ENCODE measurements at regions not wholly inside any gene's neighbourhood (a gene's known extent, or its start where the extent isn't known, plus 50 kb on each side); places are given as distances from the start of the nearest gene placed in this dataset.

DNA sequence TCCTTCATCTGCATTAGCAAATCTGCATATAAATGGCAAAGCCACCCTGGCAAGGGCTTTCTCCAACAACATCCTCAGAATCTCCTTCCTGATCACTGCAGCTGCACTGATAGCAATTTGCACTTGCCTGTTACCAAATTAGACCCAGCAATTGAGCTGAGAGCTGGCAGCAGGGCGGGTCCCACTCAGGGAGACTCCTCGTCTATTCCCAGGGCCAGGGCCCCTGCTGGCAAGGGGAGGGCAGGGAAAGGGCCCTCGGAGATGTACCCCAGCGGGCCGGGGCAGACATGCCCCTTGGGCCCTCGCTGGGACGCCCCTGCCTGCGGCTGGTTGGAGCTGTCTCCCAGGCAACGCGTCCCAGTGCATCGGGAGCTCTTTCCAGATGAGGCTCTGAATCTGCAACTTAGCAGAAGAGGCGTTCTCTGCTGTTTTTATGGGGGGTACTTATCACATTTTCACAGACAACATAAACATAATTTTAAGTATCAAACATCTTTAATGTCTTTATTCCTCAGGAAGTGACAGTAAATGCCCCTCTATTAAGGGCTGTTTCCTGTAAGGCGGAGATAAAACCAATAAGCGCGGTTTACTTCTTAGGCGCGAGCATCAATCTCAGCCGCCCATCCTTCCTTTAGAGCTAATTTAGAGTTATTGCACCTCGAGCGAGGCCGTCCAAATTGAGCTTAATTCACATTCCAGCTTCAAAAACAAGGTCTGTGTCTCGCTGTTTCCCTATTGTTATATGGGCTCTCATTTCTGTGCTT is 249.0 kb upstream of the PPP2R2D start:
- WGBS, 2 donors: 32 to 62% methylated on average over 15 to 22 of the region's 22 CpGs
- H3K27me3 ChIP-seq: no peaks in the 10 kb centered on the region
- no peak overlapping the region for H3K4me3 ChIP-seq
- H3K9me3 ChIP-seq: no peaks in the 10 kb centered on the region
- no peak for TF ChIP-seq POLR2A (IDR thresholded peaks at IDR 0.05)
- TF ChIP-seq, protein P1, sequence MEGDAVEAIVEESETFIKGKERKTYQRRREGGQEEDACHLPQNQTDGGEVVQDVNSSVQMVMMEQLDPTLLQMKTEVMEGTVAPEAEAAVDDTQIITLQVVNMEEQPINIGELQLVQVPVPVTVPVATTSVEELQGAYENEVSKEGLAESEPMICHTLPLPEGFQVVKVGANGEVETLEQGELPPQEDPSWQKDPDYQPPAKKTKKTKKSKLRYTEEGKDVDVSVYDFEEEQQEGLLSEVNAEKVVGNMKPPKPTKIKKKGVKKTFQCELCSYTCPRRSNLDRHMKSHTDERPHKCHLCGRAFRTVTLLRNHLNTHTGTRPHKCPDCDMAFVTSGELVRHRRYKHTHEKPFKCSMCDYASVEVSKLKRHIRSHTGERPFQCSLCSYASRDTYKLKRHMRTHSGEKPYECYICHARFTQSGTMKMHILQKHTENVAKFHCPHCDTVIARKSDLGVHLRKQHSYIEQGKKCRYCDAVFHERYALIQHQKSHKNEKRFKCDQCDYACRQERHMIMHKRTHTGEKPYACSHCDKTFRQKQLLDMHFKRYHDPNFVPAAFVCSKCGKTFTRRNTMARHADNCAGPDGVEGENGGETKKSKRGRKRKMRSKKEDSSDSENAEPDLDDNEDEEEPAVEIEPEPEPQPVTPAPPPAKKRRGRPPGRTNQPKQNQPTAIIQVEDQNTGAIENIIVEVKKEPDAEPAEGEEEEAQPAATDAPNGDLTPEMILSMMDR (IDR thresholded peaks at IDR 0.05): no peak
- no peaks in the 10 kb centered on the region for H3K36me3 ChIP-seq (replicated peaks in 1 of 2; ENCODE audit: insufficient read depth in 1 of 2, low read depth in 2 of 2)
- no peak overlapping the region for H3K27ac ChIP-seq
- ATAC-seq (no peak), DNase-seq (no peak)
- intact Hi-C loops (cut with DNase I): no loop called here
- no peaks in the 10 kb centered on the region for H3K4me1 ChIP-seq

DNA sequence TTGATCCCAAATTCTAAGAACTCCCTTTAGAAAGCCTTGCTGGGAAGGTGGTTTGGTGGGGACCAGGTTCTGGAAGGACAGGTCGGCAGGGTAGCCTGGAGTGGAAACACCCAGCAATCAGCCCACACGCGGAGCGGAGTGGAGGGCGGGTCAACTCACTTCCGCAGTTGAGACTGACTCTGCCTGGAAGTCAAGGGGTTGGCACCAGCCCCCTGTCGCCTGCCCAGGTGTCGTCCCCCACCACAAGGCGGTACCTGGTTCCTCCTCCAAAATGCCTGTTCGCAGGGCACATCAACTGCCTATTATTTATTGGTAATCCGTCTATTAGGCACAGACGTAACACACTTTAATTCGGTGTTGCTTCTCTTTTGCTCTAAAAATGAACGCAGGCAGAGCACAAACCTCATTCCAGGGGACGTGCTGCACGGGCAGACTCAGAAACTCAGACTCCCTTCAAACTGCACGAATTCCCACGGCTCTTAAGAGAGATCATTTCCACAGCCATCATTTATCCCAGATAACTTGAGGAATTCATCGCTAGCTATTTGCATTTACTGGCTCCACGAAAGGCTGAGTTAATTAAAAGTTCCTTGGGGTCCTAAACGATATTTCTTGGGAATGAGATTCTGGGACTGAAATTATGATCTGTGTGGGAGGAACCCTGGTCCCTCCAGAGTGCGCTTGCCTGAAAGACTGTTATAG is 248.2 kb upstream of the PPP2R2D start:
- Histone ChIP-seq H3K27ac (no peak overlapping the region), H3K9me3 (no peaks in the 10 kb centered on the region), H3K36me3 (replicated peaks in 1 of 2; ENCODE audit: insufficient read depth in 1 of 2, low read depth in 2 of 2) (no peaks in the 10 kb centered on the region), H3K27me3 (no peaks in the 10 kb centered on the region), H3K4me3 (no peak overlapping the region), H3K4me1 (no peaks in the 10 kb centered on the region)
- intact Hi-C loops (cut with DNase I): no loop called here
- ATAC-seq (no peak), DNase-seq (no peak)
- no peak for TF ChIP-seq POLR2A (IDR thresholded peaks at IDR 0.05)
- TF ChIP-seq, protein P1 (IDR thresholded peaks at IDR 0.05): no peak
- 31 to 62% methylated on average over 21 to 22 of the region's 22 CpGs for WGBS, 2 donors

DNA sequence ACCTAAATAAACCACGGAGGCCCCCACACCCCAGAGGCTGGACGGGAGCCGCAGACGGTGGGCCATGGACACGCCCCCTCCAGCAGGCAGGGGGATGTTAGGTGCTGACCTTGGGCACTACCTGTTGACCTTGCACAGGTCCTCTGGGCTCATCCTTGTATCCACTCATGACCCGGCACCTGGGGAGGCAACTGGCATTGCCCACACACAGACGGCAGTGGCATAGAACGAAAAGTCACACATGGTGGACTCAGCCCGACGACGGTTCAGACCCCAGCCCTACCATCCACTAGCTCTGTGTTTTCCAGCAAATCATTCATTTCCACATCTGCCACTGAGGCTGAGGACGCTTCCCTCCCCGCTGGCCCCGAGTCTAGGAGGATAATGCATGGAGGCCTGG is 247.7 kb upstream of the PPP2R2D start:
- Histone ChIP-seq H3K27ac (no peak overlapping the region), H3K4me1 (no peaks in the 10 kb centered on the region), H3K9me3 (no peaks in the 10 kb centered on the region), H3K4me3 (no peak overlapping the region), H3K36me3 (replicated peaks in 1 of 2; ENCODE audit: insufficient read depth in 1 of 2, low read depth in 2 of 2) (no peaks in the 10 kb centered on the region), H3K27me3 (no peaks in the 10 kb centered on the region)
- TF ChIP-seq, protein P1 (IDR thresholded peaks at IDR 0.05): no peak
- no peak for TF ChIP-seq POLR2A (IDR thresholded peaks at IDR 0.05)
- intact Hi-C loops (cut with DNase I): no loop called here
- ATAC-seq: no peak
- 59 to 81% methylated on average over 3 to 14 of the region's 14 CpGs for WGBS, 2 donors
- DNase-seq: no peak

DNA sequence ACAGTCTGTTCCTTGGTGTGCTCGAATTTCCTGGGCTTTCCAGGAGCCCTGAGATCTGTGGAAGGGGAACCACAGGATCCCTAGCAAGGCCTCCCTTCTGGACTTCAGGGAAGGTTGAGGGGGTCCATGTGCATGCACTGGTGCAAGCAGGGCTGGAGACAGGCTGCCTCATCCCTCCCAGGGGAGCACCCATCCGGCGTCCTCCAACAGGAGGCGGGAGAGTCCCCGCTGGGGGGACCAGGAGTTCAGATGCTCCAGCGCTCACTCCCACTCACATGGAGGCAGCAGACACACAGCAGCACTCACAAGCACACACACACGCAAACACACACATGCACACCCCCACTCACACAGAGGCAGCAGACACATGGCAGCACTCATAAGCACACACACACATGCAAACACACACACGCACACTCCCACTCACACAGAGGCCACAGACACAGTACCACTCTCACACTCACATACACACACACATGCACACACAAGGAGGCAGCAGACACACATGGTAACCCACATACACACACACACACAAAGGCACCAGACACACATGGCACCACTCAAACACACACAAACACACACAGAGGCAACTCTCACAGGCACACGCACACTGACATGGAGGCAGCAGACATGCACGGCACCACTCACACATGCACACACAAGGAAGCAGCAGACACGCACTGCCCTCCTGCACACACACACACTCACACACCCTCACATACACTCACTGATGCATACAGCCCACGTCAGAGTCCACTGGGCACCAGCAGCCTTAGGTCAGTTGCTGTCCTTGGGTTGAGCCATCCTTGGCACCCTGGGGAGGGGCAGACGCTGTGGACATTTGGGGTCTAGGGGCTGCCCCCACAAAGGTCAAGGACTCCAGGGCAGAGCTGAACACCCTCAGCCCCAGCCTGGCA is 247.0 kb upstream of the PPP2R2D start:
- no peak for TF ChIP-seq POLR2A (IDR thresholded peaks at IDR 0.05)
- TF ChIP-seq, protein P1 (IDR thresholded peaks at IDR 0.05): no peak
- intact Hi-C loops (cut with DNase I): no loop called here
- no peak for DNase-seq
- Histone ChIP-seq H3K4me3 (no peak overlapping the region), H3K27me3 (no peaks in the 10 kb centered on the region), H3K36me3 (replicated peaks in 1 of 2; ENCODE audit: insufficient read depth in 1 of 2, low read depth in 2 of 2) (no peaks in the 10 kb centered on the region), H3K9me3 (no peaks in the 10 kb centered on the region), H3K4me1 (no peaks in the 10 kb centered on the region), H3K27ac (no peak overlapping the region)
- WGBS, 2 donors: 67 to 74% methylated on average over 7 to 13 of the region's 13 CpGs
- no peak for ATAC-seq

Data from body of pancreas (tissue), 4 donors.